GM12872 (cell line): ENCODE measurements at regions not wholly inside any gene's neighbourhood (a gene's known extent, or its start where the extent isn't known, plus 50 kb on each side); places are given as distances from the start of the nearest gene placed in this dataset.

Experiments used
- TF ChIP-seq, protein P1 (sequence below): IDR thresholded peaks from 3 replicates; pipeline ENCODE4 v1.5.1; 2011; ENCODE audit warnings: low read depth, mild to moderate bottlenecking, low read length, moderate library complexity; ENCODE audit not compliant: insufficient read depth

DNA sequence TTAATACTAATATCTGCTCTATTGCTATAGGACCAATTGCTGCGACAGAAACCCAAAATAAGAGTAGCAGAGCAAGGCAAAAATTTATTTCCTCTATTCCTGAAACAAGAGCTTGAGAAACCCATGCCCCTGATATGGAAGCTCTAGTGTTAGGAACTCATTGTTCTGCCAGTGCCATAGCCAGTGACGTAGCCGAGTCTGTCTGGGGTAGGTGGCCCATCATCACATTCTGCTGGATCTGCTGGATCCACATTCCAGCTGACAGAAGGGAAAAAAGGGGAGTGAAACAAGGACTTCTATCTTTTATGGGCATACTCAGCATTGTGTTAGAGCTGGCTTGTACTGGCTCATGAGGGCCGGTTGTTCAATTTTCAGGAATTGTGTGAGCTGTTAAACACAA, 248.9 kb upstream of the MON1B start:
- TF ChIP-seq, protein P1, sequence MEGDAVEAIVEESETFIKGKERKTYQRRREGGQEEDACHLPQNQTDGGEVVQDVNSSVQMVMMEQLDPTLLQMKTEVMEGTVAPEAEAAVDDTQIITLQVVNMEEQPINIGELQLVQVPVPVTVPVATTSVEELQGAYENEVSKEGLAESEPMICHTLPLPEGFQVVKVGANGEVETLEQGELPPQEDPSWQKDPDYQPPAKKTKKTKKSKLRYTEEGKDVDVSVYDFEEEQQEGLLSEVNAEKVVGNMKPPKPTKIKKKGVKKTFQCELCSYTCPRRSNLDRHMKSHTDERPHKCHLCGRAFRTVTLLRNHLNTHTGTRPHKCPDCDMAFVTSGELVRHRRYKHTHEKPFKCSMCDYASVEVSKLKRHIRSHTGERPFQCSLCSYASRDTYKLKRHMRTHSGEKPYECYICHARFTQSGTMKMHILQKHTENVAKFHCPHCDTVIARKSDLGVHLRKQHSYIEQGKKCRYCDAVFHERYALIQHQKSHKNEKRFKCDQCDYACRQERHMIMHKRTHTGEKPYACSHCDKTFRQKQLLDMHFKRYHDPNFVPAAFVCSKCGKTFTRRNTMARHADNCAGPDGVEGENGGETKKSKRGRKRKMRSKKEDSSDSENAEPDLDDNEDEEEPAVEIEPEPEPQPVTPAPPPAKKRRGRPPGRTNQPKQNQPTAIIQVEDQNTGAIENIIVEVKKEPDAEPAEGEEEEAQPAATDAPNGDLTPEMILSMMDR: no peak

DNA sequence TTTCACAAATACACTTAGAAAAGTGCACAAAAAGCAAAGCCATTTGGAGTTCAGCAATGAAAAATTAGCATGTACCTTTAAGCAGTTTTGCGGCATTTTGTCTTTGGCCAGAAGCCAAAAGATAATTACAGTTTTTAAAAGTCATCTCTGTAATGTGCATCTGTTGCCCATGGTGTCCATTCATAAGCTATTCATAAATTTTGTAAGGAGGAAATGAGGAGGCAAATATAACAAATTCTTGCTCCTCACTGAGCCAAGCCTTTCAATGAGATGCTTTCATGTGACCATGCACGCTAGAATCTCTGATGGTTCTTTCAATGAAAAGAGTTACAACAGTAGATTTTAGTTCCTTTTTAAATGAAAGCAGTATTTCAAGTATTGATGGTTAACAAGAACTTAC, 247.1 kb upstream of the MON1B start:
- TF ChIP-seq, protein P1: no peak

DNA sequence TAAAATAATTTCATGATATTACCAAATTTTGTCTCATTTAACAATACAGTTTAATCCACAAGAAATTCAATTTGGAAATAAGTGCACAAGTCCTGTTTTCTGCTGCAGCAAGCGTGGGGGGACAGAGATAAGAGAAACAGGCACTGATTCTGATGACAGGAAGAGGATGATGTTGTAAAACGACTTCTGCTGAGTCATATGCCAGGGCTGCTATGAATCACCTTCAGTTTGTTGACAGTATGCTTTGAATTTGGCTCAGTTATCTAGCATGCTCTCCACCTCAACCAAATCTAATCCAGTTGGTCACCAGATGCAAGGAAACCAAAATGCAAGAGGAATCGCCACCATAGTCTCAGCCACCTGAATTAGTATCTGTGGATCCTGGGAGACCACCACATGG, 244.1 kb upstream of the MON1B start:
- TF ChIP-seq, protein P1: no peak

DNA sequence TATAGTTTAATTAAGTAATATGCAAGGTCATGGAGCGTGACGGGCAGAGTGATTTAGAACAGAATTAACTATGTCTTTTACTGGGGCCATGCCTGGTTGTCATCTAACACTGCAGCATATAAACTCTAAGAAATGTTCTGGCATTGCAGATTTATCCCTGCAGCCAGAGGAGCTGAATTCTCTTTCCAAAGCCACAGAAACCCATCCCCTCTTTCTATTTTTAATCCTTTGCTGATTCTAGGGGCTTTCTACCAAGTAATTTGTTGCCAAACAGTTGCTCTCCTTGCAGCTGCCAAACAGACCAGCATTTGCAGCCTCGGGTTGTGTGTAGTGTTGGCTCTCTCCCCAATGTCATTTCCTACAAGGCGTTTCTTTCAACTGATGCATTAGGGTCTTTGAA, 243.2 kb upstream of the MON1B start:
- TF ChIP-seq, protein P1: no peak

DNA sequence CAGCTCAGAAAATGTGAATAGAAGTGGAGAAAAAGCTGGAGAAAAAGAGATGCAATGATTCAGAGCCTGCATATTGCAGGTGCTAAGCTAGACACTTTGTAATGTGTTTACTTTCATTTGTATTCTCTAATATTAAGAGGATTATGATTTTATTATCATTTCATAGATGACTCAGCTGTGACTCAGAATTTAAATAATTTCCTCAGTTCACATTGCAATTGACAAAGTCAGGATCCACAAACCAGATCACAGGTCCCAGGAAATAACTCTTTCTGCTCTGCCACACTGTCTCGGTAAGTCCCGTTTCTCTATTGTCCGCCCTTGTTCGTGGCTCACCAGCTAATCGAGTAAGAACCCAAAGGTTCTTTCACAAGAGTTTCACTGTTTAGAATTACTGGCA, 235.4 kb upstream of the MON1B start:
- TF ChIP-seq, protein P1: no peak

DNA sequence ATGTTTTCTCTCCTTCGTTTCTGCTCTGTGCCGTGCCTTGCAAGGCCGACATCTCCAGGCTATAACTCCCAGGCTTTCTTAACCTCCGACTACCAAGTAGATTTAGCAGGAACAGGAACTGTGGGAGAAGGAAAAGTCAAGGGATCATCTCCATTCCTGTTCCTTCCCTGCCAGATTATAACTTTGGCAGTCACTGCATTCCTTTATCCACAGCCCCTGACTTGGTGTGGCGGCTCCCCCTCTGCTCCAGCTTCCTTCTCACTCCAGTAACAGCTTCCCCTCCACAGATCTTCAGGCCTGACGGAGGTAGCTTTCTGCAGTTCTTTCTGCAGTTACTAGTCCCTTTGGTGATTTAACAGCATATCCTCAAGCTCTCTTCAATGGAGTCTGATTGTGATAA, 234.6 kb upstream of the MON1B start:
- TF ChIP-seq, protein P1: no peak

DNA sequence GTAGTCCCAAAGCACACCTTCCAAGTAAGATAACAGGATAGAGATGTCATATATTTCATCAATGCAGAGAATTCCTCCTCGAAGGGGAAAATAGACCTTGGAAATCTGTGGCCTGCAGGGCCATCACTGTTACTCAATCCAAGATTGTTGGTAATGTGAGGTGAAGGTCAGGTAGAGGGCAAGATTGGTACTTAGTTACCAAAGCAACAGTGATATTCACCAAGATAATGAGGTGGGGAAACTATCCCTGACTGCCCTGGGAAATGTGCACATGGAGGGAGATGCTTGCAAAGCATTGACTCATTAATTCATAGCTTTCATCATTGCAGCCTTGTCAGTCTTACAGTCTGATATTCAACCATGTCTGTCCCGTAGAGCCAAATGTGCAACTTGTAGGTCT, 234.1 kb upstream of the MON1B start:
- TF ChIP-seq, protein P1: no peak

DNA sequence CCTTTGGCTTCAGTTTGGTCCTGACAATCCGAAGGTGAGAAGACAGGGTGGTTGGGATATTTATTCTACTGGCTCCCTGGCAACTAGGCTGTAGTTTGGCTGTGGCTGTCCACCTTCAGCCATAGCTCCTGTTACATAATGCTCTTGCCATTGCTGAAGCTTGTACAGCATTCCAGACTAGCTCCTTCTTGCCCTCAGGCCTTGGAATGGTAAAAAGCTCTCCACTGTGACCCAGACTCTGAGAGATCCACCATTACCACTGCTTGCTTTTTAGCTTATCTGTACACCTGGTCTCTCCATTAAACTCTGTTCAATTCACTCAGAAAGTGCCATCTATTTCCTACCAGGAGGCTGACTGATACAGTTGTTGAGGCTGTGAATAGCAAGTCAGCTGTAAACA, 231.8 kb upstream of the MON1B start:
- TF ChIP-seq, protein P1: no peak
